GM10248 (cell line): ENCODE measurements at regions not wholly inside any gene's neighbourhood (a gene's known extent, or its start where the extent isn't known, plus 50 kb on each side); places are given as distances from the start of the nearest gene placed in this dataset.

Experiments
- CTCF ChIA-PET: fragments of 300-600 bp; sonication (Branson Sonifier 250); formaldehyde crosslinking; extraction: SDS; loops from one replicate; lab custom pipeline; 2021; ENCODE audit warnings: antibody characterized with exemption; lab: Yijun Ruan, JAX
- POLR2A ChIA-PET: fragments of 350-650 bp; sonication (Branson Sonifier 250); formaldehyde crosslinking; extraction: SDS; loops from one replicate; lab custom pipeline; 2020; ENCODE audit warnings: antibody characterized with exemption; lab: Yijun Ruan, JAX
- DNase-seq: peaks from one replicate; pipeline ENCODE4 v3.0.0; 2012; ENCODE audit errors: extremely low spot score
- CTCF ChIP-seq: IDR thresholded peaks from 2 replicates; pipeline ENCODE4 v1.5.1; 2012; ENCODE audit warnings: mild to moderate bottlenecking, low read depth; ENCODE audit errors: extremely low read depth, missing control alignments, control extremely low read depth

- ChIA-PET POLR2A (no interaction called here), CTCF (interaction anchor here (1.3 kb wide), 1 partner anchor 45 kb away, joined by 3 read pairs; no protein-coding TSS in a partner anchor)
- TF ChIP-seq CTCF, result no peak
- DNase-seq, result no peak
Observed at GRCh38 chr9:113756476-113757192, 119.5 kb upstream of the ZNF618 start.

GRCh38 chr9:113763429-113763828, 112.7 kb upstream of the ZNF618 start:
- no peak for DNase-seq
- TF ChIP-seq CTCF, result no peak
- POLR2A ChIA-PET, result no interaction called here
- CTCF ChIA-PET, result no interaction called here

GRCh38 chr9:113764572-113764971, 111.5 kb upstream of the ZNF618 start:
- no peak for TF ChIP-seq CTCF
- CTCF ChIA-PET, result no interaction called here
- POLR2A ChIA-PET, result no interaction called here
- DNase-seq, result no peak

- DNase-seq, result no peak
- TF ChIP-seq CTCF, result no peak
- CTCF ChIA-PET, result no interaction called here
- POLR2A ChIA-PET, result no interaction called here
Observed at GRCh38 chr9:113769412-113769811, 106.7 kb upstream of the ZNF618 start.

GRCh38 chr9:113770396-113770795, 105.7 kb upstream of the ZNF618 start:
- ChIA-PET POLR2A (no interaction called here), CTCF (no interaction called here)
- TF ChIP-seq CTCF, result no peak
- no peak for DNase-seq

GRCh38 chr9:113771199-113771598, 104.9 kb upstream of the ZNF618 start:
- DNase-seq, result no peak
- no peak for TF ChIP-seq CTCF
- ChIA-PET CTCF (no interaction called here), POLR2A (no interaction called here)
